GM18909 (cell line): ENCODE measurements at regions not wholly inside any gene's neighbourhood (a gene's known extent, or its start where the extent isn't known, plus 50 kb on each side); places are given as distances from the start of the nearest gene placed in this dataset.

Experiments
- ATAC-seq: cut with Tn5 transposase; IDR thresholded peaks from one replicate; pipeline ENCODE4 v1.9.1; 2021; ENCODE audit warnings: mild to moderate bottlenecking; ENCODE audit not compliant: unreplicated experiment, poor library complexity

- no peak for ATAC-seq
Observed at GRCh38 chr11:80462211-80462610, 1021.4 kb upstream of the TENM4 start.

GRCh38 chr11:80458376-80458775, 1017.5 kb upstream of the TENM4 start:
- no peak for ATAC-seq

- no peak for ATAC-seq
Observed at GRCh38 chr11:80457823-80458222, 1017.0 kb upstream of the TENM4 start.

DNA sequence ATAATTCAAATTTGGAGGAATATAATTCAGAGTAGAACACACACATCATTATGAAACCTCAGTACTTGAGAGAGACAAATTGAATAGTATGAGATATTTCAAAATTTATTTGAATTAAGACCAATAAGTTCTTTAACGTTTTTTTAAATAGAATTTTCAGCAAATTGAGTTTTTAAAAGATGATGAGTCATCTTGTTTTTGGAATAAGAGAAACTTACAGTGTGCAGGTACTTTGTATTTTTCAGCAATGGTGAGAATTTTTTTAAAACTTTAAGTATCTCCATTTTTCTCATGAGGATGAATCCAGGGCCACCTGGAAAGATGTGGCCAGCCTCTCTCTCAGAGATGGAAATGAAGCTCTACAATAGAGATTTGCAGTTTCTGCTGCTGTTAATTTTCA, 1015.0 kb upstream of the TENM4 start:
- ATAC-seq, result no peak

DNA sequence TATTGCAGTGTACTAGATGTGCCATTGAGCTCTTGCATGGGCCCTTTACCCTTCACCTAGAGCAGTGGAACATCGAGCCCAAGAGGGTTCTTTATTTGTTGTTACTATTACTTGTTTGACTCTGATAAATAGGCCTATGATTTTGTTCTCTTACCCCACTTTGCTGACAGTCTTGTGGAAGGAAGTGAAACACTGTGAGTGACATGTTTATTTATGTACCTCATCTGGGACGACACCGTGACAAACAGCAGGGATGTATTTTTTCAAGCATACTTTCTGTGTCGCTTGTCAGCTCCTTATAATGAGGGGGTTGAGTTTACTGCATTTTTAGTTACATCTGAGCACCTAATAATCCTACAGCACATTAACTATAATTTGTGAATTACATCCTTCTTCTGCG, 1010.3 kb upstream of the TENM4 start:
- ATAC-seq, result no peak

DNA sequence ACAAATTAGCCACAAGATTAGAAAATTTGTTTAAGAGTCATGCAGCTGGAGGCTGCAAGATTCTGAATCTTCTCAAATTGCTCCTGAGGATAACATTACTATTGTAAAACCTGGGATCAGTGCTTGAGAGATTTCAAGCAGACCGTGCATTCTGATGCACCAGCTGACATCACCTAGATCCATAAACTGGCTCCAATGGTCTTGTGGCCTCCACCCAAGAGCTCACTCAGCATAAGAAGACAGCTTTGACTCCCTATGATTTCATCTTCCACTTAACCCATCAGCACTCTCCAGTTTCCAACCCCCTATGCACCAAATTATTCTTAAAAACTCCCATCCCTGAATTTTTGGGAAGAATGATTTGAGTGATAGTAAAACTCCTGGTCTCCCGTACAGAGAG, 1007.9 kb upstream of the TENM4 start:
- no peak for ATAC-seq

DNA sequence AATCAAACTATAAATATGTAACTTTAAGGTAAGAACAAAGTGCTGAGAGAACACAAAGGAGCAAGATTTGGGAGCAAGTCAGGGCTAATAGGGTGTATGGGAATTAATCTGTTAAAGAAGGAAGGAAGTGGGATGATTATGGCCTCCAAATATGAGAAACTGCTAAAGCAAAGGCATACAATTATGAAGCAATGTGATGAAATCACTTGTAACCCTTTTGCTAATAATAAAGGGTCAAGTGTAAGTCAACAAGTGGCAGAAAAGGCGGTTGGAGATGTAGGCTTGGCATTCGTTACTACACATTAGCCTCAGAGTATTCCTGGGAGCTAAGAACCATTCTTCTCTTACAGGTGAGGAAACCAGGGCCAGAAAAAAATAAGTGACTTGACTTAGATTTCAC, 1002.3 kb upstream of the TENM4 start:
- no peak for ATAC-seq

- no peak for ATAC-seq
Observed at GRCh38 chr11:80441821-80442220, 1001.0 kb upstream of the TENM4 start.

DNA sequence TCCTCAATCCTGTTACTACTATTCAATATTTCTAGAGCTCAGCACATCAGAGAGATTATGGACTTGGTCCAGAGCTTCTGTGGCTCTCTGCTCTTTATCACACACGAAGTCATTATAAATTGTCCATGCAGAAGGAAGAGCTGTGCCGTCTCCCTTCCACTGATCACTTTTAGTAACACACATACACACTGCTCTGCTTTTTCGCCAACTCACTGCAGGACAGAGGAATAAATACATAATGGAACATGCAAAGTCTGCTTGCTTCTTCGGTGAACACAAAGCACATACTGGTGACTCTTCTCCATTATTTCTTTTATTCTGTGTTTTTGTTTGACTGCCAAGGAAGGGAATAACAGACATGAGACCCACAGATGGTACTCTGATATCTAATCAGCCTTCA, 1000.0 kb upstream of the TENM4 start:
- ATAC-seq, result no peak

- ATAC-seq, result no peak
Observed at GRCh38 chr11:80436547-80436946, 995.7 kb upstream of the TENM4 start.

- ATAC-seq, result no peak
Observed at GRCh38 chr11:80435345-80435744, 994.5 kb upstream of the TENM4 start.

DNA sequence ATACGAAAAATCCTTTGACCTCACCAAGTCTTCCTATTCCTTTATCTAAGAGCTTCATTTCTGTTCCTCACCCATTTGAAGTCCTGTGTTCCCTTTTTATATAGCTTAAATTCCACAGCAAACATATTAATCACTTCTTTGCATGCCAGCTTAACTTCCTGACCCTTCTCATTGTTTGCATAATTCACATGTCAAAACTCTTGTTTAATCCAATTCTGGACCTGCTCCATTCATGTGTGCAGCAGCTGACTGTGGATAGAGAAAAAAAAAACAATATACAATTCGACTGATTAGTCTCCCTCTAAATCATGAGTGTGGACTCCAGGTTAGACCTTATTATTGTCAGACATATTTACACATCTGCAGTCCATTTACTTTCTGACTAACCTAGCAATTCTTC, 991.2 kb upstream of the TENM4 start:
- no peak for ATAC-seq

DNA sequence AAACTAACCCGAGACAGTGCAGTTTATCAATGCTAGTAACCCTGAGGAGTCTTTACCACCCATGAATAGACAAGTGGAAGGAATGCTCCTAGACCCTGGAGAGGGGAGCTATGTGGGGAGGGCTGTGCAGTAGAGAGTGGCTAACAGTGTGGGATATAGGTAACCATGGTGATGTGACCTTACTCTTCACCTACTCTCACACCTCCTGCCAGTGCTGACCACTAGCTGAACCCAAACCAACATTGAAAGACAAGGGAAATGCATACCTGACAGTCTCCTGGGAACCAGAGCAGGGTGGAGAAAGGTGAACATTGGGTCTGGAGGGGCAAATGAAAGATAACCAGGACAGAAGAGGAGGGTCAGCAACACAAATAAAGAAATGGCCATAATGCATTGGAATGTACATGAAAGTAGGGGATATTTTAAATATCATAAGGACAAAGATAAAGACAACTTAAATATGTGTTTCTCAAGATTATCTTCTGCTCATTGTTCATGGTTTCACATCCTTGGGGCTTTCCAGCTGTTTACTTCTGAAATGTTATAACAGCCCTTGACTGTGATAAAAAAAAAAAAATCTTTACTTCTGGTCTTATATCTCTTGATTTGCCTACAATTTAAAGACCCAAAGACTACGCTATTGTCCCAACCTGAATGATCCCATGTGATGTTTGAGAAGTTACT, 983.3 kb upstream of the TENM4 start:
- peak; percentile 65 for ATAC-seq

- ATAC-seq, result no peak
Observed at GRCh38 chr11:80420374-80420773, 979.5 kb upstream of the TENM4 start.

GRCh38 chr11:80417681-80418080, 976.9 kb upstream of the TENM4 start:
- ATAC-seq, result no peak

GRCh38 chr11:80415580-80415979, 974.8 kb upstream of the TENM4 start:
- ATAC-seq, result no peak

DNA sequence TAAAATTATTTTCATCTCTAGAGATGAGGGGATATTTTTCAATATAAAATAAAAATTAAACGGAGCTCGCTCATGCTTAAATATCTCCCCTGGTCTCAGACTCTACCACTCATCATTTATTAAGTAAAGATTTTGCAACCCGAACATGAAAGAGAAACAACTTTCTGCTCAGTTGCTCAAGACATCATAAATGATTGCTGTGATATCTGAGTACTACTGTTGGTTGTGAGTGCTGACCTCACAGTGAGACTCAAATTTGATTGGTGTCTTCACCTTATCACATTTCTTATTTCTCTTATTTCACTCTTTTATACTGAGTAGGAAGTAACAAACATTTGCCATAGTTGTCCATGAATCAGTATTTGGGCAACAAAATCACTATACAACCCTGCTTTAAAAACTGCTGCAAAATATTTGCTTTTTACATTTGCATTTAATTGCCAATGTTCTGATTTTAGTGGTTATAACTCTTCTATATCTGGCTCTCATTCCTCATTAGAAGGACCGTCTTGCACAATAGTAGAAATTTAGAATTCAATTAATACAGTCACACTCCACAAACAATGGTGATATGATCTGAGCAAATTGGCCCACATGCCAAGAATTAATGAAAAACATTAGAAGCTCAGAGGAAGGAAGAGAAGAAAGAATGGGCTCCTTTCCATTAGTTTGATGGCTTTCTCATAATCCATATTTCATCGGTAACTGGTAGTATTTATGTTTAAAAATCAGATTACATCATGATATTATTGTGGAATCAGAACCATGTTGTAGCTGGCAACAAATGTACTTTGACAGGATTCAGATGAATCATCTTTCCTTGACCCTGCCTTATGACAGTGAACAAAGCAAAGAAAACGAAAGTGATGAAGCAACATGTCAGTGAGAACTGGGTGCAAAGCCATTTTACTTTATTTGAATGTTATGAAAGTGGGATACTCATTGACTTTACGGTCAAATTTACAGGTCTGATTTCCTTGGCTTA, 973.6 kb upstream of the TENM4 start:
- ATAC-seq, result no peak

DNA sequence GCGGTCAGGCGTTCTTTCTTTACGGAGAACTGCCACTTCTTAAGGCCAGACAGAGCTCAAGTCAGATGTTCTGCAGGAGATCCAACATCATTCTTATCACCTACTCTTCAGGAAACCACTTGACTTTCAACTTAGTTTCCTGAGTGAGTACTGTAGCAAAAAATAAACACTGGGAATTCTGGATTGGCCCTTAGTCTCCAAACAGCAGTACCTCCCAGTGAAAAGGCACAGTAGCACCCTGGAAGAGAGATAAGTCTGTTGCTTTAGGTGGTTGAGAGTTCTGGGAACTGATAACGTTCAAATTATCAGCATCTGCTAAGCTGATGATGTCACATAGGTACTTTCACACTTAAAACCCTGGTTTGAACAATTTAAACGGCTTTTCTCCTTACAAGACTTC, 971.8 kb upstream of the TENM4 start:
- ATAC-seq, result no peak

GRCh38 chr11:80393210-80393609, 952.4 kb upstream of the TENM4 start:
- ATAC-seq, result no peak

GRCh38 chr11:80390505-80390904, 949.7 kb upstream of the TENM4 start:
- ATAC-seq, result no peak

- no peak for ATAC-seq
Observed at GRCh38 chr11:80388536-80388935, 947.7 kb upstream of the TENM4 start.

GRCh38 chr11:80388130-80388529, 947.3 kb upstream of the TENM4 start:
- no peak for ATAC-seq
